CD4-positive, alpha-beta T cell treated with Interleukin-12 subunit alpha and Interleukin-12 subunit beta, for 1 hour (primary cell): ENCODE measurements at regions not wholly inside any gene's neighbourhood (a gene's known extent, or its start where the extent isn't known, plus 50 kb on each side); places are given as distances from the start of the nearest gene placed in this dataset.
"Not testable (repeated sequence)": the region's sequence is repeated elsewhere in the genome, so short reads cannot be mapped to it uniquely, and the experiment has no call there.

Source experiments
- DNase-seq: peaks from one replicate; pipeline ENCODE4 v3.0.0-alpha.2; 2020

- no peak for DNase-seq
Observed at GRCh38 chr11:97069160-97069559, 679.3 kb downstream of the JRKL start.

DNA sequence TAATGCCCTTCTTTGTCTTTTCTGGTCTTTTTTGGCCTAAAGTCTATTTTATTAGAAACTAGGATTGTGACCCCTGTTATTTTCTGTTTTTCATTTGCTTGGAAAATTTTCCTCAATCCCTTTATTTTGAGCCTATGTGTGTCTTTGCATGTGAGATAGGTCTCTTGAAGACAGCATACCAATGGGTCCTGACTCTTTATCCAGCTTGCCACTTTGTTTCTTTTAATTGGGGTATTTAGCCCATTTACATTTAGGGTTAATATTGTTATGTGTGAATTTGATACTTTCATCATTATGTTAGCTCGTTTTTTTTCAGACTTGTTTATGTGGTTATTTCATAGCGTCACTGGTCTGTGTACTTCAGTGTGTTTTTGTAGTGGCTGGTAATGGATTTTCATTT lies 682.6 kb downstream of the JRKL start:
- no peak for DNase-seq

GRCh38 chr11:97076666-97077065 lies 686.9 kb downstream of the JRKL start:
- DNase-seq, result not testable (repeated sequence)

GRCh38 chr11:97078443-97078842 lies 688.6 kb downstream of the JRKL start:
- DNase-seq, result no peak

- no peak for DNase-seq
Observed at GRCh38 chr11:97079244-97079643, 689.4 kb downstream of the JRKL start.

DNA sequence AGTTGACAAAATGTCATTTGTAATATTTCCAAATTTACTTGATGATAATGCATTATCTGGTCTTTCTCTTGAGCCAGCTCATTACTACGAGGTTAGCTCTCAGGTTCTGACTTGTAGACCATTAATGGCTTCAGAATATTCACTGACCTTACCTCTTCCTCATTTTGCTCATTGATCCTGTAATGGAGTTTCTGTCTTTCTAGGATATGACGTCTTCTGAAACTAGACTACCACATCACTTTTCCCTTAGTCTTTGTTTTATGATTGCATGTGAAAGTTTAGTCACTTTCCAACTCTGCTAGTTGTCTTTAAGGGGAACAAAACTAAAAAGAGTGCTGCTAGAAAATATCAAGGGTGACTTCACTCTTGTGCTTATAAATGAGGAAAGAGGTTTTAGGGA lies 697.6 kb downstream of the JRKL start:
- DNase-seq, result no peak

GRCh38 chr11:97092823-97093222 lies 703.0 kb downstream of the JRKL start:
- DNase-seq, result no peak

- not testable (repeated sequence) for DNase-seq
Observed at GRCh38 chr11:97102180-97102579, 712.4 kb downstream of the JRKL start.

DNA sequence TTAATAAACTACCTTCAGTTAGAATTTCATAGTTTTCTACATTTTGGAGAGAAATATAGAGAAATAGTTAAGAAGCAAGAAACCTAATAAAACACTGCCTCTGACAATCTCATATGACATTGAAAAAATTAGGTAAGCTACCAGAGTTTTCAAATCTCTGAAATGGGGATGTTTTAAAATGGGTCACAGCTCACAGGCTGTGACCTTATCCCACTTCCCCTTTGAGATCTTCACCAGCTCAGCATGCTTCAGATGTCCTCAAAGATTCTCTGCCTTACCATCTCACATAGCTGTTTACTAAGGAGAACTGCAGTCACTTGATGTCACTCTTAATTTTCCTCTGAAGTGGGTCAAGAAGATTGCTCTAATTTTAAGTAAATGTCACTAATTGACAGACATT lies 717.8 kb downstream of the JRKL start:
- DNase-seq, result no peak

DNA sequence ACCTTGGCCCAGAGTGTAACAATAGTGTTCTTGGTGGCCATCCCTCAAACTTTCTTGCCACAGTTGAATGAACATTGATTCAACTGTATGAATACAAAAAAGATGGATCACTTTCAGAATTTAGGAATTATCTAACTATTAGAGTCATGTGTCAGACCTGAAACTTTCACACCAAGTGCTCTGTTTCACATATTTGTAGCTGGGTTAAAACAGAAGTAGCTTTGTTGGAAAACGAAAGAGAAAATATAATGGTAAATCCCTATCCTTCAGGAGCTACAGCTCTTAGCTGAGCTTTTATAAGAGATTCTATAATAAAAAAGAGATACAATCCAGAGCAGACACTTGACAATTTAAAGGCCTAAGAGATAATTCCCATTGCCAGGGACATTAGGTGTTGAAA lies 719.3 kb downstream of the JRKL start:
- DNase-seq, result no peak

DNA sequence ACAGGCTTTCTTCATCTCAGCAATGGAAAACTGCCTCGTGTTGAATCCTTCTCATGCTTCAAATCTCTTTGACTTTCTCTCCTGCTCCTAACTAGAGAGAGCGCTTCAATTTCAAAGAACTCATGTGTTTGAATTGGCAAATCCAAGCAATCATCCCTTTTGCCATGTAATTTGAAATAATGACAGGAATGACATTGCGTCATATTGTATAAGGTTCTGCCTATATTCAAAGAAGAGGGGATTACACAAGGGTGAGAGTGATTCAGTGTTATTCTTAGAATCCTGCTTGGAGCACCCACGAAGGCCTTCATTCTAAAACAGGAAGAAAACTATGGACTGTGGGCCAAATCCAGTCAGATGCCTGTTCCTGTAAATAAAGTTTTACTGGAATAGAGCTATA lies 720.6 kb downstream of the JRKL start:
- no peak for DNase-seq

DNA sequence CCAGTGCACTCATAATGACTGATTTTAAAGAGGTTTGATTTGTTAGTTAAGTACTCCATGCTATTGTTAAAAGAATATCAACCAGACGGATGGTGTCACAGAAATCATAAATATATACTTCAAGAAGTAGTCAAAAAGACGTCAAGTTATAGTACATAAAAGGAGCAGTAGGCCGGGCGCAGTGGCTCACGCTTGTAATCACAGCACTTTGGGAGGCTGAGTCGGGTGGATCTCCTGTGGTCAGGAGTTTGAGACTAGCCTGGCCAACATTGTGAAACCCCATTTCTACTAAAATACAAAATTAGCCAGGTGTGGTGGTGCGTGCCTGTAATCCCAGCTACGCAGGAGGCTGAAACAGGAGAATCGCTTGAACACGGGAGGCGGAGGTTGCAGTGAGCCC lies 721.7 kb downstream of the JRKL start:
- DNase-seq, result no peak

DNA sequence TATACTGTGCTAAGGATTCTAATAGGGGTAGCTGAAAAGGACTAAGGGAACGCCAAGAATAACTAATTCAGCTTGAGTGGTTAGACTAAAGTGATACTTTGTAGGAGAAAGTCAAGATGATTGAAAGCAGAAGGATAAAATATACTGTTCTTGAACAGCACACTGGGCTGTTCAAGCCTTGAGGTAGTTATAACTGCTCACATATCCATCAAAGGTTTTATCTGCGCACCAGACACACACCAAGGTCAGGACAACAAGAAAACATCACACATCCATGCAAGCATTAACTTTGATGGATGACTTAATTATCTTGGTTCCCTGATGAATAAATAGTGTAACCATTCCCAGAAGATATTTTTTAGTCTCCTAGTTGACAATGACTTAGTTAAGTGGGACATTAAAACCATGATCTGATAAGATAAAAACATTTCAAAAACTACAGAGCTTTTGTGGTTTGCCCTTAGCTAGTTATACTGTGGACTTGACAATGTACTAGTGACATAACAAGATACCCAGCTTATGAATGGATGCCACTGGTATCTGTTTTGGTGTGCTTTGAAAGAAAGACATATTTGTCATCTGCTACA lies 728.9 kb downstream of the JRKL start:
- DNase-seq, result no peak

GRCh38 chr11:97123237-97123636 lies 733.4 kb downstream of the JRKL start:
- no peak for DNase-seq

DNA sequence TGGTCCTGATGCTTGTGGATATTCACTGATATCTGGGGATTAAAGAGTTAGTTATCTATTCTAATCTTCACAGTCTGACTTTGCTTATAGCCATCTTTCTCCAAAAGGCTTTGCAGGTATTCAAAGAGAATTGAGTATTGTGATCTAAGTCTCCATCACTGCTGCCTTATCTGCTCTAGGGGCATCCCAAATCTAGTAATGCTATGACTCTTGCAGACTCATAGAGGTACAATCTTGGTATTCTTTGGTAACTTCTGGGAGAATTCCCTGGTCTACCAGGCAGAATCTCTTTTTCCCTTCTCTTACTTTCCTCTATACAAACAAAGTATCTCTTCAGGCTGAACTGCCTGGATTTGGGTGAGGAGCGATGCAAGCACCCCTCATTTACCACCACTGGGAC lies 746.3 kb downstream of the JRKL start:
- DNase-seq, result no peak

GRCh38 chr11:97140885-97141494 lies 751.2 kb downstream of the JRKL start:
- DNase-seq, result no peak

DNA sequence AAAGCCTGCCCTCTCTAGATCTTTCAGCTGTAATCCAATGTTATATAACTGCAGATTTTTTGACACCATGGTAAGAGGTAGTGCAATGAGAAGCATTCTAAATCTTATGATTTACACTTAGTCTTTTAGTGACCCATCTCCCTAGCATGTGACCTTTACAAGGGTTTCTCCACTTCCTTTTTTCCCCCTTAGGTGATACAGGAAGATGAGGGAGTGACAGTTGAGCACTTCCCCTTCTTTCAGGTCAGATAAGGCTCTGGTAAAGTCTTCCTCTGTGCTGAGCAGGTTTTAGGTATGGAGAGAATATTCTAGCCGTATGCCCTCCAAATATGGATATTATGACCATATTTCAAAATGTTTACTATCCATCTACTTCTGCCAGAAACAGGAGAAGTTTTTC lies 753.6 kb downstream of the JRKL start:
- DNase-seq, result no peak

DNA sequence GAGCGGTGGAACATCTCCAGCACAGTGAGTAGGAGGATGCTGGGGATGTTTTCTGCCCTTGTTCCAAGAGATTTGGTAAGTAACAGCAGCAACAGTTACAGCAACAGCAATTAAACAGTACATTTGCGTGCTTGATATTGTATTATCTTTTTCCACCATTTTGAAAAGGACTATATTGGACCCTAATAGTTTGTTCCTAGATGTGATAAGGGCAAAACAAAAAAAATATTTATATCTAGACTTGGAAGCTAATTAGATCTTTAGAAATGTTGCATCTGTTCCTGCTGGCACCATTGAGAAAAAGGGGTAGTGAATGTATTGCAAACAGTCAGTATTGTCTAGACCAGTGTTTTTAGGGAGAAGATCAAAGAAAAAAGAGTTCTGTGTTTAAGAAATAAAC lies 759.9 kb downstream of the JRKL start:
- no peak for DNase-seq

GRCh38 chr11:97157221-97157740 lies 767.5 kb downstream of the JRKL start:
- DNase-seq, result no peak

- DNase-seq, result no peak
Observed at GRCh38 chr11:97158243-97158642, 768.4 kb downstream of the JRKL start.

GRCh38 chr11:97163631-97164191 lies 773.9 kb downstream of the JRKL start:
- no peak for DNase-seq

DNA sequence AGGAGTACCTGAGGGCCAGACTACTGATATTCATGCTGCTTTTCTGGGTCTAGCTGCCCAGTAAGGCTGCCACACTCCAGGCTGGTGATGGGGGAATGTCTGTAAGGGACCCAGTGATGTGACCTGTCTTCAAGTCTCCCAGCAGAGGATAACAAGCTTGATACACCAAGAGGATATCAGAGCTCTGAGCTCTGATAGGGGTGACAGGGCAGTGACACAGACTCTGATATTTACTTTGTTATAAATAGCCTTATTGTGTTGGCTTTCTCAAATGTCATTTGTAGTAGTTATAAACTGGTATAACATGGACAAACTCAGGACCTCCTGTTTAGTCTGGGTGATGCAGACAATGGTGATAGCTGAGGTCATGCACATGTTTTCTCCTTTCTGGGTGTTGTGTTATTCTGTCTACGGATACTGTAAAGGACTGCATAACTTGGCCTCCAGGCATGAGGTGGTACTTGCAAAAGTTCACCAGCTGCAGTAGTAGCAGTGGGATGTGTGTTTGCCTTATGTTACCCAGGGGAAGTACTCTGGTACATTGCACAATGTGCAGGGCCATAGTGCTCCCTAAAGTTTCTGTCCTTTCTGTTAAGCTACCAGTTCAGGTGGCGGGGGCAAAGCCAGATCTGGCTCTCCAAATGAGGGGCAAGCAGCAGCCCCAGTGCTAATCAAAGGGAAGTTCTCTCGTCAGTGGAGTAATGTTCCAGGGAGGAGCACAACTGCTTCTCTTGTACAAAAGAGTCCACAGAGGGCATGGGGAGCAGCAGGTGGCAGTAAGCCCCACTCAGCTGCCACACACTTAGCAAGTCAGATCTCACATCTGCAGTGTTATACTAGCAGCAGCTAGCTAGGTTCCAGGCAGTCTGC lies 812.2 kb downstream of the JRKL start:
- no peak for DNase-seq

- DNase-seq, result no peak
Observed at GRCh38 chr11:97202613-97203292, 812.9 kb downstream of the JRKL start.
